HCT116 (cell line): ENCODE measurements at regions not wholly inside any gene's neighbourhood (a gene's known extent, or its start where the extent isn't known, plus 50 kb on each side); places are given as distances from the start of the nearest gene placed in this dataset.

Experiments used
- ATAC-seq: fragments of 200-7000 bp; cut with Tn5 transposase; 2 replicates; pipeline ENCODE4 v1.9.1; 2020; ENCODE audit warnings: mild to moderate bottlenecking, moderate library complexity
- BruUV-seq: library from RNA; stranded (reverse); fragments of 400-500 nt; replicated peaks from 2 replicates; lab custom pipeline; 2021; lab: Mats Ljungman, UMichigan
- CTCF ChIA-PET: fragments of 300-600 bp; sonication (Branson Sonifier 250); formaldehyde crosslinking; loops from one replicate; lab custom pipeline; 2021; ENCODE audit warnings: antibody characterized with exemption; lab: Charles Lee
- POLR2A ChIA-PET: fragments of 300-600, 350-600 bp; sonication (Branson Sonifier 250); formaldehyde crosslinking; loops from one replicate; lab custom pipeline; 2021; ENCODE audit warnings: antibody characterized with exemption; lab: Charles Lee
- RAD21 ChIA-PET, 2 experiments: fragments of 300-600 bp; sonication (Branson Sonifier 250); formaldehyde crosslinking; loops; one replicate each; lab custom pipeline; 2023; ENCODE audit warnings: low total read pairs in 2 of 2; ENCODE audit not compliant: uncharacterized antibody in 2 of 2, unreplicated experiment in 2 of 2, low non-redundant PET in 1 of 2; lab: Charles Lee
- DNase-seq: peaks from one replicate; pipeline ENCODE4 v3.0.0-alpha.2; 2010; ENCODE audit warnings: low read depth, low spot score
- H2AFZ ChIP-seq: fragments of 200-600 bp; shearing (Covaris generic), sonication (generic); 2 replicates; pipeline ENCODE4 v1.6.1; 2017; ENCODE audit warnings: low read depth, mixed run types, mixed read lengths, antibody characterized with exemption, low read length; ENCODE audit not compliant: poor library complexity, severe bottlenecking
- H3K27ac ChIP-seq: 2 replicates; pipeline ENCODE4 v1.5.1; 2012; ENCODE audit warnings: low read depth, low read length
- H3K27me3 ChIP-seq: fragments of 200-600 bp; sonication (generic); 2 replicates; pipeline ENCODE4 v1.6.1; 2016; ENCODE audit warnings: mixed run types, low read length, mixed read lengths; ENCODE audit not compliant: insufficient read depth
- H3K36me3 ChIP-seq, 2 experiments: fragments of 200-500 bp in 1 of 2; fragments of 200-600 bp in 1 of 2; sonication (Bioruptor generic) in 1 of 2; sonication (generic) in 1 of 2; 2 replicates each; pipeline versions ENCODE4 v1.5.1 to v1.6.1; 2014 to 2016; ENCODE audit warnings: low read length in 2 of 2, inconsistent platforms in 1 of 2, mixed read lengths in 1 of 2, mixed run types in 1 of 2; ENCODE audit not compliant: insufficient read depth in 2 of 2, control insufficient read depth in 1 of 2
- H3K4me1 ChIP-seq, 2 experiments: fragments of 200-600 bp in 1 of 2; sonication (generic) in 1 of 2; 2 replicates each; pipeline versions ENCODE4 v1.5.1 to v1.6.1; 2012 to 2017; ENCODE audit warnings: low read length in 2 of 2, inconsistent platforms in 1 of 2, mild to moderate bottlenecking in 1 of 2, mixed read lengths in 1 of 2, mixed run types in 1 of 2, moderate library complexity in 1 of 2; ENCODE audit not compliant: insufficient read depth in 2 of 2, control insufficient read depth in 1 of 2
- H3K4me2 ChIP-seq: fragments of 200-600 bp; sonication (generic); 2 replicates; pipeline ENCODE4 v1.6.1; 2017; ENCODE audit warnings: mixed run types, low read length, mixed read lengths
- H3K4me3 ChIP-seq, 2 experiments: fragments of 200-600 bp in 1 of 2; sonication (generic) in 1 of 2; replicated peaks in 1 of 2; 2 replicates each; pipeline ENCODE4 v1.5.1; 2011 to 2016; ENCODE audit warnings: low read length in 2 of 2, control low read depth in 1 of 2, low read depth in 1 of 2, mild to moderate bottlenecking in 1 of 2, mixed read lengths in 1 of 2, mixed run types in 1 of 2
- H3K79me2 ChIP-seq: fragments of 200-600 bp; sonication (generic); 2 replicates; pipeline ENCODE4 v1.6.1; 2017; ENCODE audit warnings: mild to moderate bottlenecking, mixed run types, low read length, moderate library complexity, mixed read lengths; ENCODE audit not compliant: insufficient read depth
- H3K9ac ChIP-seq: fragments of 200-600 bp; sonication (generic); 2 replicates; pipeline ENCODE4 v1.6.1; 2016; ENCODE audit warnings: low read length, mixed read lengths
- H3K9me2 ChIP-seq: fragments of 200-600 bp; sonication (generic), shearing (Covaris generic); 2 replicates; pipeline ENCODE4 v1.6.1; 2017; ENCODE audit warnings: mixed run types, mild to moderate bottlenecking, moderate library complexity; ENCODE audit not compliant: insufficient read depth
- H3K9me3 ChIP-seq, 2 experiments: fragments of 200-500 bp in 1 of 2; fragments of 200-600 bp in 1 of 2; sonication (Bioruptor generic) in 1 of 2; sonication (generic) in 1 of 2; 2 replicates each; pipeline ENCODE4 v1.6.1; 2014 to 2017; ENCODE audit warnings: low read length in 2 of 2, mixed read lengths in 2 of 2, inconsistent platforms in 1 of 2, low read depth in 1 of 2, mild to moderate bottlenecking in 1 of 2, mixed run types in 1 of 2, moderate library complexity in 1 of 2; ENCODE audit not compliant: control insufficient read depth in 1 of 2, insufficient read depth in 1 of 2
- H4K20me1 ChIP-seq: fragments of 200-600 bp; sonication (generic), shearing (Covaris generic); 2 replicates; pipeline ENCODE4 v1.6.1; 2017; ENCODE audit warnings: mixed run types, mild to moderate bottlenecking, moderate library complexity; ENCODE audit not compliant: insufficient read depth
- CBX3 ChIP-seq: IDR thresholded peaks from 2 replicates; pipeline ENCODE4 v1.6.1; 2012; ENCODE audit warnings: low read depth
- CEBPB ChIP-seq: IDR thresholded peaks from 2 replicates; pipeline ENCODE4 v1.6.1; 2012; ENCODE audit warnings: low read depth
- EGR1 ChIP-seq: IDR thresholded peaks from 2 replicates; pipeline ENCODE4 v1.6.1; 2012; ENCODE audit warnings: low read depth
- ELF1 ChIP-seq: IDR thresholded peaks from 2 replicates; pipeline ENCODE4 v1.6.1; 2012; ENCODE audit warnings: low read depth, borderline replicate concordance
- EZH2phosphoT487 ChIP-seq: fragments of 200-600 bp; IDR thresholded peaks from 2 replicates; pipeline ENCODE4 v1.6.1; 2018; ENCODE audit warnings: antibody characterized with exemption, borderline replicate concordance
- FOSL1 ChIP-seq: IDR thresholded peaks from 2 replicates; pipeline ENCODE4 v1.6.1; 2012; ENCODE audit warnings: low read depth
- MAX ChIP-seq: IDR thresholded peaks from 2 replicates; pipeline ENCODE4 v1.6.1; 2012
- POLR2A ChIP-seq: IDR thresholded peaks from 2 replicates; pipeline ENCODE4 v1.7.0; 2011; ENCODE audit warnings: borderline replicate concordance; ENCODE audit not compliant: insufficient read depth, insufficient read length; ENCODE audit errors: extremely low read depth
- POLR2AphosphoS5 ChIP-seq: IDR thresholded peaks from 2 replicates; pipeline ENCODE4 v1.6.1; 2011; ENCODE audit warnings: mild to moderate bottlenecking, low read depth, low read length, moderate library complexity
- RAD21 ChIP-seq: IDR thresholded peaks from 2 replicates; pipeline ENCODE4 v1.6.1; 2012; ENCODE audit warnings: low read depth, mild to moderate bottlenecking
- REST ChIP-seq: IDR thresholded peaks from 2 replicates; pipeline ENCODE4 v1.6.1; 2012; ENCODE audit warnings: low read depth
- SIN3A ChIP-seq: IDR thresholded peaks from 2 replicates; pipeline ENCODE4 v1.6.1; 2012; ENCODE audit warnings: low read depth
- SP1 ChIP-seq: IDR thresholded peaks from 2 replicates; pipeline ENCODE4 v1.6.1; 2012; ENCODE audit warnings: low read depth
- SRF ChIP-seq: IDR thresholded peaks from 2 replicates; pipeline ENCODE4 v1.6.1; 2012; ENCODE audit warnings: low read depth
- ZBTB33 ChIP-seq: IDR thresholded peaks from 2 replicates; pipeline ENCODE4 v1.6.1; 2011; ENCODE audit warnings: mild to moderate bottlenecking, low read length, moderate library complexity; ENCODE audit not compliant: insufficient replicate concordance; ENCODE audit errors: extremely low read depth
- ZFX ChIP-seq: fragments of 450-650 bp; IDR thresholded peaks from 2 replicates; pipeline ENCODE4 v1.6.1; 2017
- ZNF274 ChIP-seq: fragments of 200-500 bp; sonication (Bioruptor generic); IDR thresholded peaks from 2 replicates; pipeline ENCODE4 v1.6.1; 2014; ENCODE audit warnings: mild to moderate bottlenecking, low read depth, low read length, inconsistent platforms
- intact Hi-C: fragments of 100-400 bp; cut with micrococcal nuclease; formaldehyde crosslinking; loops from 2 replicates; pipeline ENCODE4 v1.10.0; 2022
- TF ChIP-seq, protein P1 (sequence below): IDR thresholded peaks from 2 replicates; pipeline ENCODE4 v1.6.1; 2012

- H3K9me3 ChIP-seq: no peaks in the 10 kb centered on the region
- H3K4me1 ChIP-seq: no peaks in the 10 kb centered on the region
- no peak overlapping the region for H3K27ac ChIP-seq
- ATAC-seq (no peak), DNase-seq (no peak)
- H3K4me3 ChIP-seq: no peak overlapping the region
- H4K20me1 ChIP-seq: no peaks in the 10 kb centered on the region
- ChIA-PET POLR2A (no interaction called here), CTCF (no interaction called here), RAD21 (no interaction called here)
- H3K9ac ChIP-seq: no peak overlapping the region
- BruUV-seq: no TSS peak
- no peak for TF ChIP-seq POLR2A
- TF ChIP-seq EZH2phosphoT487: no peak
- no peak for TF ChIP-seq EGR1
- H3K4me2 ChIP-seq: no peak overlapping the region
- intact Hi-C loops: no loop called here
- no peaks in the 10 kb centered on the region for H3K36me3 ChIP-seq
- no peaks in the 10 kb centered on the region for H3K9me2 ChIP-seq
- H2AFZ ChIP-seq: no peak overlapping the region
- H3K79me2 ChIP-seq: no peaks in the 10 kb centered on the region
- H3K27me3 ChIP-seq: no peaks in the 10 kb centered on the region
Measured at GRCh38 chr3:109392293-109392692, 54.9 kb upstream of the DPPA4 start.

- ChIA-PET RAD21 (no interaction called here), POLR2A (no interaction called here), CTCF (no interaction called here)
- Histone ChIP-seq H3K27me3 (no peaks in the 10 kb centered on the region), H3K4me3 (no peak overlapping the region), H3K4me1 (no peaks in the 10 kb centered on the region), H3K9ac (no peak overlapping the region), H3K4me2 (no peak overlapping the region), H3K36me3 (no peaks in the 10 kb centered on the region), H2AFZ (no peak overlapping the region), H3K9me3 (no peaks in the 10 kb centered on the region), H3K9me2 (no peaks in the 10 kb centered on the region), H3K79me2 (no peaks in the 10 kb centered on the region), H3K27ac (no peak overlapping the region), H4K20me1 (no peaks in the 10 kb centered on the region)
- ATAC-seq (no peak), DNase-seq (no peak)
- intact Hi-C loops: no loop called here
- no TSS peak for BruUV-seq
- TF ChIP-seq ZFX (no peak), CBX3 (no peak), ELF1 (no peak), SIN3A (no peak), RAD21 (no peak), POLR2AphosphoS5 (no peak), CEBPB (no peak), SP1 (no peak), ZBTB33 (no peak), ZNF274 (no peak), REST (no peak), EGR1 (no peak), SRF (no peak), MAX (no peak), EZH2phosphoT487 (no peak), FOSL1 (no peak)
- TF ChIP-seq, protein P1, sequence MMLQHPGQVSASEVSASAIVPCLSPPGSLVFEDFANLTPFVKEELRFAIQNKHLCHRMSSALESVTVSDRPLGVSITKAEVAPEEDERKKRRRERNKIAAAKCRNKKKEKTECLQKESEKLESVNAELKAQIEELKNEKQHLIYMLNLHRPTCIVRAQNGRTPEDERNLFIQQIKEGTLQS: no peak
Measured at GRCh38 chr3:109387621-109388020, 50.3 kb upstream of the DPPA4 start.
